ENCODE measurements at regions not wholly inside any gene's neighbourhood (a gene's known extent, or its start where the extent isn't known, plus 50 kb on each side); places are given as distances from the start of the nearest gene placed in this dataset.

- Mint-ChIP-seq H3K27ac (peak overlapping the region; percentile 60), H3K4me3 (no peak overlapping the region), H3K27me3 (peaks cover 0 to 5% of the 10 kb centered on the region in 2 donors), H3K36me3 (no peaks in the 10 kb centered on the region), H3K4me1 (peaks cover 10 to 11% of the 10 kb centered on the region in 2 donors), H3K9me3 (no peaks in the 10 kb centered on the region)
- ATAC-seq (replicated peaks) (peak; percentile 82 to 88), DNase-seq (peak; percentile 4)
These were observed 120.7 kb upstream of the SPATA13 start for GRCh38 chr13:24039621-24040475.

GRCh38 chr13:24040835-24041234 is 119.7 kb upstream of the SPATA13 start:
- no peak overlapping the region for H3K4me3 Mint-ChIP-seq
- H3K9me3 Mint-ChIP-seq = no peaks in the 10 kb centered on the region
- H3K36me3 Mint-ChIP-seq = no peaks in the 10 kb centered on the region
- DNase-seq = no peak
- H3K27me3 Mint-ChIP-seq = peaks cover 0 to 5% of the 10 kb centered on the region in 2 donors
- H3K27ac Mint-ChIP-seq = no peak overlapping the region
- peaks cover 10 to 11% of the 10 kb centered on the region in 2 donors for H3K4me1 Mint-ChIP-seq
- no peak for ATAC-seq (replicated peaks)

GRCh38 chr13:24041651-24042225 is 118.8 kb upstream of the SPATA13 start:
- peaks cover 0 to 1% of the 10 kb centered on the region in 2 donors for H3K36me3 Mint-ChIP-seq
- H3K27ac Mint-ChIP-seq = no peak overlapping the region
- H3K4me1 Mint-ChIP-seq = peaks cover 10 to 11% of the 10 kb centered on the region in 2 donors
- ATAC-seq (replicated peaks) (no peak), DNase-seq (no peak)
- peaks cover under 1 to 2% of the 10 kb centered on the region in 2 donors for H3K9me3 Mint-ChIP-seq
- no peak overlapping the region for H3K4me3 Mint-ChIP-seq
- H3K27me3 Mint-ChIP-seq = peaks cover 1 to 5% of the 10 kb centered on the region in 2 donors

GRCh38 chr13:24042710-24043440 is 117.6 kb upstream of the SPATA13 start:
- Mint-ChIP-seq H3K4me1 (peaks cover 10 to 11% of the 10 kb centered on the region in 2 donors), H3K27ac (no peak overlapping the region), H3K4me3 (no peak overlapping the region), H3K9me3 (peaks cover 5 to 7% of the 10 kb centered on the region in 2 donors), H3K36me3 (peaks cover 2 to 5% of the 10 kb centered on the region in 2 donors), H3K27me3 (peaks cover 6 to 13% of the 10 kb centered on the region in 2 donors)
- DNase-seq (no peak), ATAC-seq (replicated peaks) (no peak)

GRCh38 chr13:24043590-24044350 is 116.8 kb upstream of the SPATA13 start:
- no peak for ATAC-seq (replicated peaks)
- Mint-ChIP-seq H3K27ac (no peak overlapping the region), H3K36me3 (peaks cover 2 to 5% of the 10 kb centered on the region in 2 donors)

GRCh38 chr13:24045597-24045996 is 114.9 kb upstream of the SPATA13 start:
- H3K9me3 Mint-ChIP-seq = peaks cover 5 to 7% of the 10 kb centered on the region in 2 donors
- no peak overlapping the region for H3K27ac Mint-ChIP-seq
- no peak for ATAC-seq (replicated peaks)
- H3K27me3 Mint-ChIP-seq = peaks cover 6 to 9% of the 10 kb centered on the region in 2 donors
- H3K4me1 Mint-ChIP-seq = no peaks in the 10 kb centered on the region
- no peak overlapping the region for H3K4me3 Mint-ChIP-seq
- DNase-seq = no peak
- peaks cover 2 to 5% of the 10 kb centered on the region in 2 donors for H3K36me3 Mint-ChIP-seq

More at GRCh38 chr13:24043590-24044350, 116.8 kb upstream of the SPATA13 start:
- H3K4me3 Mint-ChIP-seq = no peak overlapping the region
- peaks cover 5 to 7% of the 10 kb centered on the region in 2 donors for H3K9me3 Mint-ChIP-seq
- peaks cover 6 to 9% of the 10 kb centered on the region in 2 donors for H3K27me3 Mint-ChIP-seq
- peaks cover 7 to 11% of the 10 kb centered on the region in 2 donors for H3K4me1 Mint-ChIP-seq
- DNase-seq = no peak

GRCh38 chr13:24050292-24050711 is 110.2 kb upstream of the SPATA13 start:
- Mint-ChIP-seq H3K4me3 (no peak overlapping the region), H3K9me3 (peaks cover 5 to 7% of the 10 kb centered on the region in 2 donors), H3K4me1 (peaks cover 11 to 20% of the 10 kb centered on the region in 2 donors), H3K36me3 (peaks cover 2 to 5% of the 10 kb centered on the region in 2 donors), H3K27ac (no peak overlapping the region), H3K27me3 (peaks cover 22 to 30% of the 10 kb centered on the region in 2 donors)
- ATAC-seq (replicated peaks) (no peak), DNase-seq (no peak)

GRCh38 chr13:24050796-24051715 is 109.5 kb upstream of the SPATA13 start:
- Mint-ChIP-seq H3K27ac (no peak overlapping the region), H3K4me1 (peaks cover 11 to 20% of the 10 kb centered on the region in 2 donors), H3K36me3 (peaks cover 2 to 5% of the 10 kb centered on the region in 2 donors), H3K27me3 (peaks cover 25 to 30% of the 10 kb centered on the region in 2 donors), H3K4me3 (no peak overlapping the region), H3K9me3 (peaks cover 5 to 7% of the 10 kb centered on the region in 2 donors)
- DNase-seq (no peak), ATAC-seq (replicated peaks) (no peak)

GRCh38 chr13:24052547-24053518 is 107.7 kb upstream of the SPATA13 start:
- Mint-ChIP-seq H3K36me3 (no peaks in the 10 kb centered on the region), H3K4me1 (peaks cover 11 to 20% of the 10 kb centered on the region in 2 donors), H3K4me3 (no peak overlapping the region), H3K27me3 (peaks cover 18 to 24% of the 10 kb centered on the region in 2 donors), H3K9me3 (no peaks in the 10 kb centered on the region), H3K27ac (no peak overlapping the region)
- no peak for ATAC-seq (replicated peaks)
- no peak for DNase-seq

- no peak overlapping the region for H3K4me3 Mint-ChIP-seq
- H3K27me3 Mint-ChIP-seq = peaks cover 16 to 24% of the 10 kb centered on the region in 2 donors
- DNase-seq (peak; percentile 58), ATAC-seq (replicated peaks) (peak; percentile 98)
- H3K4me1 Mint-ChIP-seq = peaks cover 11 to 20% of the 10 kb centered on the region in 2 donors
- H3K36me3 Mint-ChIP-seq = no peaks in the 10 kb centered on the region
- H3K27ac Mint-ChIP-seq = peak overlapping the region; percentile 33
- H3K9me3 Mint-ChIP-seq = no peaks in the 10 kb centered on the region
These were observed 106.8 kb upstream of the SPATA13 start for GRCh38 chr13:24053519-24054251.

GRCh38 chr13:24056616-24057137 is 103.8 kb upstream of the SPATA13 start:
- Mint-ChIP-seq H3K27me3 (peaks cover 8 to 16% of the 10 kb centered on the region in 2 donors), H3K9me3 (no peaks in the 10 kb centered on the region), H3K27ac (no peak overlapping the region), H3K36me3 (no peaks in the 10 kb centered on the region), H3K4me3 (no peak overlapping the region), H3K4me1 (peaks cover 10 to 21% of the 10 kb centered on the region in 2 donors)
- ATAC-seq (replicated peaks) = no peak
- DNase-seq = no peak
